RWPE1 (cell line): ENCODE measurements at regions not wholly inside any gene's neighbourhood (a gene's known extent, or its start where the extent isn't known, plus 50 kb on each side); places are given as distances from the start of the nearest gene placed in this dataset.

Experiments used
- CTCF ChIA-PET: fragments of 350-600 bp; sonication (Branson Sonifier 250); formaldehyde crosslinking; extraction: SDS; loops from one replicate; lab custom pipeline; 2021; lab: Yijun Ruan, JAX
- POLR2A ChIA-PET: fragments of 400-600 bp; formaldehyde crosslinking; extraction: SDS; loops from one replicate; lab custom pipeline; 2020; ENCODE audit warnings: antibody characterized with exemption; ENCODE audit not compliant: low non-redundant PET; lab: Yijun Ruan, JAX
- DNase-seq: peaks from one replicate; pipeline ENCODE4 v3.0.0; 2012; ENCODE audit warnings: low spot score
- H3K27ac ChIP-seq: fragments of 450-650 bp; 2 replicates; pipeline ENCODE4 v1.5.1; 2017
- TF ChIP-seq, protein P1 (sequence below): fragments of 450-650 bp; conservative IDR thresholded peaks from 2 replicates; pipeline ENCODE4 v1.5.1; 2017; ENCODE audit warnings: low read depth, mild to moderate bottlenecking

DNA sequence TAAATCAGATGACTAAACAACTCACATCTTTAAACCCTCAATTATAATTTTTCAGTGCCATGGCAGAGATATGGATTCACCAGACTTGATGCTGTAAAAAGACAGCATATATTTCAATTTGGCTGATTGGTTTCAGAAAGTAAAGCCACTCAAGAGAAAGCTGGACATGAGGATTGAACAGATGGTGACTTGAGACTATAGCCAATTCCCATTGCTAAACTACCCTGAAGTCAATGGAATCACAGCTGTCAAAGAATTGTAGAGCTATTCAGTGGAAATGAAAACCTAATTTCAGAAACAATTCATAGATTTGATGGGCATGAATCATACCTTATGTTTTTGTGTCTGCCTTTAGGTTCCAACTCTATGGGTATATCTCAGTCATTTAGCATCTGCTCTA lies 510.6 kb upstream of the BOD1L1 start:
- TF ChIP-seq, protein P1, sequence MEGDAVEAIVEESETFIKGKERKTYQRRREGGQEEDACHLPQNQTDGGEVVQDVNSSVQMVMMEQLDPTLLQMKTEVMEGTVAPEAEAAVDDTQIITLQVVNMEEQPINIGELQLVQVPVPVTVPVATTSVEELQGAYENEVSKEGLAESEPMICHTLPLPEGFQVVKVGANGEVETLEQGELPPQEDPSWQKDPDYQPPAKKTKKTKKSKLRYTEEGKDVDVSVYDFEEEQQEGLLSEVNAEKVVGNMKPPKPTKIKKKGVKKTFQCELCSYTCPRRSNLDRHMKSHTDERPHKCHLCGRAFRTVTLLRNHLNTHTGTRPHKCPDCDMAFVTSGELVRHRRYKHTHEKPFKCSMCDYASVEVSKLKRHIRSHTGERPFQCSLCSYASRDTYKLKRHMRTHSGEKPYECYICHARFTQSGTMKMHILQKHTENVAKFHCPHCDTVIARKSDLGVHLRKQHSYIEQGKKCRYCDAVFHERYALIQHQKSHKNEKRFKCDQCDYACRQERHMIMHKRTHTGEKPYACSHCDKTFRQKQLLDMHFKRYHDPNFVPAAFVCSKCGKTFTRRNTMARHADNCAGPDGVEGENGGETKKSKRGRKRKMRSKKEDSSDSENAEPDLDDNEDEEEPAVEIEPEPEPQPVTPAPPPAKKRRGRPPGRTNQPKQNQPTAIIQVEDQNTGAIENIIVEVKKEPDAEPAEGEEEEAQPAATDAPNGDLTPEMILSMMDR = no peak
- CTCF ChIA-PET = interaction anchor here (0.7 kb wide), 1 partner anchor 19 kb away, joined by 3 read pairs; no protein-coding TSS in a partner anchor
- no peak for DNase-seq
- no peak overlapping the region for H3K27ac ChIP-seq
- POLR2A ChIA-PET = no interaction called here

DNA sequence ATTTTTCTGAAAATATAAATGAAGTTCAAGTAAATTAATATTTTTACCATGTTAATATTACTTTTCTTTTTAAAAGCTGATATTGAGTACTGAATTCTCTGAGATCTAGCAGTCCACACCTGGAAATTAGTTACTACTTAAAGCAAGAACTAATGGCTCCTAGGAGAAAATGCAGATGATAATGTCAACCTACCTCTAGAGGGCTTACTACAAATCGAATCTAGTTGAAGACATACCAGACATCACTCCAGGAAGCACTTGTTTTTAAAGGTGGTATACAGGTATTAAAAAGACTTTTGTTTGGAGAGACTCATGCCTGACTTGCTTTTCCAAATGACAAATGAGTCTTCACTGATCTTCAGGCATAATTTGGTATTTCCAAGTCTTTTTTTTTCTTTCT lies 516.4 kb upstream of the BOD1L1 start:
- no peak for DNase-seq
- POLR2A ChIA-PET = no interaction called here
- TF ChIP-seq, protein P1 = no peak; the same call in 1 of the 2 replicates
- CTCF ChIA-PET = interaction anchor here (0.7 kb wide), 1 partner anchor 504 kb away, joined by 4 read pairs; no protein-coding TSS in a partner anchor
- no peak overlapping the region for H3K27ac ChIP-seq

DNA sequence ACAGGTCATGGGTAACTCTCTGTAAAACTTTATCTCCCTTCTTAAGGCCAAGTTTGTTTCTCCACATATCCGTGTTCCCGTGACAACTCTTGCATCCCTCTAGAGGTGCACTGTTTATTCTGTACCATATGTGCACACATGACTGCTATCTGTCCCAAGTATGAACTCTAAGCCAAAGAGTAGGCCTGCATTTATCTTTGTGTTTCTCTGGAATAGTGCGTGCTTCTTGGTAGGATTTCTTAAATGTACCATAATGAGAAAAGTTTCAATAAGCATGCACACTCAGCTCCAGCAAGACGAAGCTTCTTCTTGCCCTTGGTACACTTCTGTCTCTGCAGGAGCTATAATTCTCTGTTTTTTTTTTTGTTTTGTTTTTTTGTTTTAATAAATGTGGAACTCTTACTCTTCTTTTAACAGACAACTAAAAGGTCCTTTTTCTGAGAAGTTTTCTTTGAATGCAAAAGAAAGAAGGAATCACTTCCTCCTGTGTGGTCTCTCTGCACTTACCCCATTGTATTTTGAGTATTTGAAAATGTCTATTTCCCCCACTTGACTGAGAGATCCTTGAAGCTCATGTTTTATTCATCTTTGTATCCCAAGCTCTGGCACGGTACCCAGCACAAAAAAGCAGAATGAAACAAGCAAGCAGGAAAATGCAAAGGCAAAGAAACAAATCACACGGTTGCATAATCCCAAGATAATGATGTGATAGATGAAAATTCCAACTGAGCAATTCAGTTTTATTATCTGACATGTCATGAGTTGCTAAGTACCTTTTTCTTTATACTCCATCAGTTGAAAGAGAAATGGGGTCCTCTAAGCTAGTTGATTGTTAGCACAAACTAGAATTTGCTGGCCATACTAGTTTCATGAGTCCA lies 521.9 kb upstream of the BOD1L1 start:
- TF ChIP-seq, protein P1 = no peak
- CTCF ChIA-PET = interaction anchor here (0.6 kb wide), 1 partner anchor 89 kb away, joined by 3 read pairs; no protein-coding TSS in a partner anchor
- no peak for DNase-seq
- no peak overlapping the region for H3K27ac ChIP-seq
- POLR2A ChIA-PET = no interaction called here

DNA sequence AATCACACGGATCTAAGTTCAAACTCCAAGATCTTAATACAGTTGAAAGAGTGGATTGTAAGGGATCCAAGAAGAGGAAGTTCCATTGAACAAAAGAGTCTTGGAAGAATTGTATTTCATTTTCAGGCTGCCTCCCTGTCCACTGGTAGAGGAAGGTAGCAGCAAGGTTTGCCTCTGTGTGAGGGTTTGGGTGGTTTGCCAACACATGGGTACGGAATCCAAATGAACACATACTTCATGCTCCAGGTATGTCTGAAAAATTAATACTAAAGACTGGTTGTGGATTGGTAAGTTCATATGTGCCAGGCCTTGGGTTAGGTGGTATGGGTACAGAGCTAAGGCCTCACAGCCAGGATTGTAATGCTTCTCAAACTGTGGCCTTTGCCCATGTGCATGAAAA lies 523.6 kb upstream of the BOD1L1 start:
- ChIA-PET POLR2A (no interaction called here), CTCF (no interaction called here)
- TF ChIP-seq, protein P1 = no peak
- H3K27ac ChIP-seq = no peak overlapping the region
- no peak for DNase-seq

DNA sequence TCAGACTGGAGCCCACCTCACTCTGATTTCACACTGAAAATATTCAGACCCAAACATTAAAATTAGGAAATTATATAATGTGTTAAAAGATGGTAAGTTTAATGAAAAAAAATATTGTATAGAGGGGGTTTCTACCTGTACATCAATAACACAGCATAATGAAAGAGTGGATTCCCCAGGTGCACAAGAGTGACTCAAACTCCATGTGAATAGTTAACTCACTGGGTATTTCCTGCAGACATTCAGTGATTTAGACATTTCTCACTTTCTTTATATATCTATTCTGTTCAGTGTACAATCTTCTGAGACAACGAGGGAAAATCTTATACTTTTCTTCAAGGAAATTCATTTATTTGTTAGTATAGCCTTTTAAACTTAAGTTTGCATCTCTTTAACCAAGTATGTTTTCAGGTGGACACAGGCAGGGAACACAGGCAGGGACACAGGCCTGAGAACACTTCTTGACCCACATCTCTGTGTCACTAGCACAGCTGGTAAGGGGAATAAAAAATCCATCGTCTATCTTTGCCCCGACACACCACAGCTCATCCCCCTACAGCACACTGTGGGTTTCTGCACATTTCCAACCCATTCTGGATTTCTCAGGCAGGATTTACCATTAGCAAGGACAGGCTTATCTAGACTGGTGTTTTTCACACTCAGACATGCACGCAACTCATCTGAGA lies 525.5 kb upstream of the BOD1L1 start:
- DNase-seq = no peak
- POLR2A ChIA-PET = no interaction called here

DNA sequence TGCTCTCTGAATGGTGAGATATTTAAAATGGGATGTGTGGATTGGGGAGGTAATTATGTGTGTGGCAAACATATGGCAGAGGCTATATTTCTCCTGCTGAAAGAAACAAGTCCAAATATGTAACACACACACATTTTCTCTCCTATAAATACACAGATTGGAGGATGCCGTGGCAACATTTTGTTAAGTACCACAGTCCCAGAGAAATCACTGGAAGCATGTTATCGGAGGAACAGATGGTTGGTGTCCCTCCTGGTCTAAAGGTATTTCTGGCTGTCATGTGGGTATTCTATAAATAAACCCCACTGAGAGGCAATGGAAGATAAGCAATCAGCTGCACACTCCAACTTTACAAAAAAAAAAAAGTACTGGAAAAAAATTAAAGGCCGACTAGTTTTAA lies 528.3 kb upstream of the BOD1L1 start:
- POLR2A ChIA-PET = no interaction called here
- DNase-seq = no peak
- H3K27ac ChIP-seq = no peak overlapping the region
- TF ChIP-seq, protein P1 = no peak
- CTCF ChIA-PET = no interaction called here

More for the DNA sequence above, 525.5 kb upstream of the BOD1L1 start:
- CTCF ChIA-PET = no interaction called here
- no peak overlapping the region for H3K27ac ChIP-seq
- TF ChIP-seq, protein P1 = no peak
